ENCODE measurements at regions not wholly inside any gene's neighbourhood (a gene's known extent, or its start where the extent isn't known, plus 50 kb on each side); places are given as distances from the start of the nearest gene placed in this dataset.

- POLR2A ChIA-PET = no interaction called here
- dilution Hi-C loops (cut with MboI; ENCODE audit: extremely low pct_ligation_motif_present, low sequenced_read_pairs) = no loop called here
- intact Hi-C loops (cut with micrococcal nuclease) = no loop called here
Observed at GRCh38 chr14:98961191-98961590, 310.8 kb downstream of the BCL11B start.

More at GRCh38 chr14:98961191-98961590, 310.8 kb downstream of the BCL11B start:
- H3K4me2 ChIP-seq (ENCODE audit: insufficient read depth, low read length) = no peak overlapping the region
- no TSS peak for BruUV-seq (replicated peaks)
- no peaks in the 10 kb centered on the region for H3K27me3 ChIP-seq (ENCODE audit: control insufficient read depth in 2 of 2, insufficient read depth in 2 of 2, low read length in 2 of 2)
- H2AFZ ChIP-seq (ENCODE audit: low read depth, low read length) = no peak overlapping the region
- CTCF ChIA-PET = no interaction called here
- H3K9me3 ChIP-seq (replicated peaks; ENCODE audit: control insufficient read depth, insufficient read depth, low read length) = no peaks in the 10 kb centered on the region
- no peaks in the 10 kb centered on the region for H3K79me2 ChIP-seq (ENCODE audit: control insufficient read depth, insufficient read depth, low read length)
- H3K9ac ChIP-seq (replicated peaks; ENCODE audit: extremely low read depth, insufficient read depth, low read length) = no peak overlapping the region
- no peak for DNase-seq (ENCODE audit: low read depth, low spot score)
- H3K9me1 ChIP-seq (replicated peaks; ENCODE audit: control insufficient read depth, extremely low read depth, insufficient read depth, low read length) = no peaks in the 10 kb centered on the region
- H3K36me3 ChIP-seq (ENCODE audit: control insufficient read depth in 2 of 2, extremely low read depth in 1 of 2, insufficient read depth in 2 of 2, low read length in 2 of 2) = no peaks in the 10 kb centered on the region
- H4K20me1 ChIP-seq (replicated peaks; ENCODE audit: control insufficient read depth, extremely low read depth, insufficient read depth, low read length) = no peaks in the 10 kb centered on the region
- H3K4me1 ChIP-seq (ENCODE audit: control insufficient read depth, extremely low read depth, insufficient read depth, low read length) = no peaks in the 10 kb centered on the region
- H3K27ac ChIP-seq (ENCODE audit: insufficient read depth, low read depth, low read length) = no peak overlapping the region
- TF ChIP-seq EZH2 (IDR thresholded peaks at IDR 0.05; ENCODE audit: borderline replicate concordance, low read depth, low read length, severe bottlenecking) (no peak), POLR2A (IDR thresholded peaks at IDR 0.05; ENCODE audit: low read depth, low read length) (no peak), GATA2 (IDR thresholded peaks at IDR 0.05; ENCODE audit: insufficient read depth, insufficient read length, low read depth, low read length) (no peak), MYC (IDR thresholded peaks at IDR 0.05; ENCODE audit: low read depth, low read length) (no peak), POLR2AphosphoS5 (IDR thresholded peaks at IDR 0.05; ENCODE audit: insufficient read depth, low read depth, low read length) (no peak), JUN (IDR thresholded peaks at IDR 0.05; ENCODE audit: borderline replicate concordance, insufficient read depth, insufficient read length, low read depth) (no peak), FOS (IDR thresholded peaks at IDR 0.05; ENCODE audit: borderline replicate concordance, insufficient read depth, low read length) (no peak)
- TF ChIP-seq, protein P1, sequence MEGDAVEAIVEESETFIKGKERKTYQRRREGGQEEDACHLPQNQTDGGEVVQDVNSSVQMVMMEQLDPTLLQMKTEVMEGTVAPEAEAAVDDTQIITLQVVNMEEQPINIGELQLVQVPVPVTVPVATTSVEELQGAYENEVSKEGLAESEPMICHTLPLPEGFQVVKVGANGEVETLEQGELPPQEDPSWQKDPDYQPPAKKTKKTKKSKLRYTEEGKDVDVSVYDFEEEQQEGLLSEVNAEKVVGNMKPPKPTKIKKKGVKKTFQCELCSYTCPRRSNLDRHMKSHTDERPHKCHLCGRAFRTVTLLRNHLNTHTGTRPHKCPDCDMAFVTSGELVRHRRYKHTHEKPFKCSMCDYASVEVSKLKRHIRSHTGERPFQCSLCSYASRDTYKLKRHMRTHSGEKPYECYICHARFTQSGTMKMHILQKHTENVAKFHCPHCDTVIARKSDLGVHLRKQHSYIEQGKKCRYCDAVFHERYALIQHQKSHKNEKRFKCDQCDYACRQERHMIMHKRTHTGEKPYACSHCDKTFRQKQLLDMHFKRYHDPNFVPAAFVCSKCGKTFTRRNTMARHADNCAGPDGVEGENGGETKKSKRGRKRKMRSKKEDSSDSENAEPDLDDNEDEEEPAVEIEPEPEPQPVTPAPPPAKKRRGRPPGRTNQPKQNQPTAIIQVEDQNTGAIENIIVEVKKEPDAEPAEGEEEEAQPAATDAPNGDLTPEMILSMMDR (IDR thresholded peaks at IDR 0.05; ENCODE audit: extremely low read depth in 1 of 2, insufficient read depth in 1 of 2, low read depth in 1 of 2, low read length in 2 of 2) = no peak
- TF ChIP-seq, protein P2, sequence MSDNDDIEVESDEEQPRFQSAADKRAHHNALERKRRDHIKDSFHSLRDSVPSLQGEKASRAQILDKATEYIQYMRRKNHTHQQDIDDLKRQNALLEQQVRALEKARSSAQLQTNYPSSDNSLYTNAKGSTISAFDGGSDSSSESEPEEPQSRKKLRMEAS (IDR thresholded peaks at IDR 0.05; ENCODE audit: insufficient read depth, insufficient read length) = no peak
- H3K4me3 ChIP-seq (replicated peaks in 1 of 3; ENCODE audit: insufficient read depth in 1 of 3, low read depth in 1 of 3, low read length in 3 of 3) = no peak overlapping the region
- no peak for FAIRE-seq
